GM23338 (cell line): ENCODE measurements at regions not wholly inside any gene's neighbourhood (a gene's known extent, or its start where the extent isn't known, plus 50 kb on each side); places are given as distances from the start of the nearest gene placed in this dataset.

Experiments used
- ATAC-seq: fragments of 200-7000 bp; cut with Tn5 transposase; 3 replicates; pipeline ENCODE4 v1.9.1; 2020
- DNase-seq: peaks from one replicate; pipeline ENCODE4 v3.0.0-alpha.2; 2015; ENCODE audit warnings: low spot score
- H2AFZ ChIP-seq: fragments of 200-600 bp; sonication (generic); 2 replicates; pipeline ENCODE4 v1.8.0; 2016; ENCODE audit warnings: antibody characterized with exemption, mild to moderate bottlenecking, moderate library complexity
- H3F3A ChIP-seq: fragments of 200-600 bp; sonication (generic); replicated peaks from 2 replicates; pipeline ENCODE4 v1.8.0; 2017; ENCODE audit warnings: antibody characterized with exemption, mixed run types, low read depth
- H3K27ac ChIP-seq: fragments of 200-600 bp; sonication (generic); 2 replicates; pipeline ENCODE4 v1.6.1; 2016; ENCODE audit warnings: low read depth
- H3K27me3 ChIP-seq: fragments of 200-600 bp; sonication (generic); 2 replicates; pipeline ENCODE4 v1.8.0; 2016; ENCODE audit warnings: mild to moderate bottlenecking, mixed run types, moderate library complexity; ENCODE audit not compliant: insufficient read depth
- H3K36me3 ChIP-seq: fragments of 200-600 bp; sonication (generic); 2 replicates; pipeline ENCODE4 v1.8.0; 2016; ENCODE audit warnings: mild to moderate bottlenecking; ENCODE audit not compliant: insufficient read depth
- H3K4me1 ChIP-seq: fragments of 200-600 bp; sonication (generic); 2 replicates; pipeline ENCODE4 v1.8.0; 2016; ENCODE audit warnings: mild to moderate bottlenecking, moderate library complexity; ENCODE audit not compliant: insufficient read depth
- H3K4me2 ChIP-seq: fragments of 200-600 bp; sonication (generic); 2 replicates; pipeline ENCODE4 v1.7.1; 2017; ENCODE audit warnings: mixed run types
- H3K4me3 ChIP-seq: fragments of 200-600 bp; sonication (generic); 2 replicates; pipeline ENCODE4 v1.6.1; 2016; ENCODE audit warnings: mixed run types
- H3K79me2 ChIP-seq: fragments of 200-600 bp; sonication (generic); replicated peaks from 2 replicates; pipeline ENCODE4 v1.8.0; 2017; ENCODE audit warnings: mild to moderate bottlenecking; ENCODE audit not compliant: insufficient read depth
- H3K9me2 ChIP-seq: fragments of 200-600 bp; sonication (generic); 2 replicates; pipeline ENCODE4 v1.8.0; 2017; ENCODE audit not compliant: insufficient read depth
- H4K20me1 ChIP-seq: fragments of 200-600 bp; sonication (generic); replicated peaks from 2 replicates; pipeline ENCODE4 v1.8.0; 2017; ENCODE audit warnings: mild to moderate bottlenecking; ENCODE audit not compliant: insufficient read depth
- H3K27ac Mint-ChIP-seq: 2 replicates; pipeline ENCODE4 v1.8.0; 2020; ENCODE audit warnings: inconsistent platforms, mild to moderate bottlenecking, moderate library complexity, mixed read lengths
- H3K27me3 Mint-ChIP-seq: 3 replicates; pipeline ENCODE4 v1.8.0; 2022; ENCODE audit warnings: low read depth, mild to moderate bottlenecking, moderate library complexity, mixed read lengths, inconsistent platforms; ENCODE audit not compliant: insufficient read depth, poor library complexity
- H3K36me3 Mint-ChIP-seq: 3 replicates; pipeline ENCODE4 v1.8.0; 2021; ENCODE audit warnings: low read depth, mild to moderate bottlenecking, inconsistent platforms, moderate library complexity, mixed read lengths
- H3K4me1 Mint-ChIP-seq: 3 replicates; pipeline ENCODE4 v1.8.0; 2020; ENCODE audit warnings: mild to moderate bottlenecking, inconsistent platforms, mixed read lengths
- H3K4me3 Mint-ChIP-seq: 3 replicates; pipeline ENCODE4 v1.8.0; 2021; ENCODE audit warnings: moderate library complexity, mild to moderate bottlenecking, inconsistent platforms, mixed read lengths
- H3K9me3 Mint-ChIP-seq: 3 replicates; pipeline ENCODE4 v1.8.0; 2020; ENCODE audit warnings: moderate library complexity, mild to moderate bottlenecking, inconsistent platforms, mixed read lengths
- EZH2 ChIP-seq: fragments of 200-600 bp; sonication (generic); IDR thresholded peaks from one replicate; pipeline ENCODE4 v1.8.0; 2017; ENCODE audit warnings: antibody characterized with exemption, mild to moderate bottlenecking, low read depth; ENCODE audit not compliant: unreplicated experiment
- EZH2phosphoT487 ChIP-seq: fragments of 200-600 bp; sonication (generic); IDR thresholded peaks from one replicate; pipeline ENCODE4 v1.8.1; 2018; ENCODE audit warnings: antibody characterized with exemption; ENCODE audit not compliant: unreplicated experiment
- JUNB ChIP-seq: IDR thresholded peaks from one replicate; pipeline ENCODE4 v1.6.1; 2016; ENCODE audit warnings: antibody characterized with exemption; ENCODE audit not compliant: unreplicated experiment
- NANOG ChIP-seq: IDR thresholded peaks from 2 replicates; pipeline ENCODE4 v1.6.1; 2016; ENCODE audit warnings: antibody characterized with exemption, borderline replicate concordance
- POLR2AphosphoS5 ChIP-seq: IDR thresholded peaks from 2 replicates; pipeline ENCODE4 v1.6.1; 2016; ENCODE audit warnings: antibody characterized with exemption, low read depth
- STAT1 ChIP-seq: IDR thresholded peaks from one replicate; pipeline ENCODE4 v1.6.1; 2016; ENCODE audit warnings: antibody characterized with exemption; ENCODE audit not compliant: unreplicated experiment
- ZNF114 ChIP-seq: fragments of 250-450 bp; sonication (Bioruptor Pico); IDR thresholded peaks from 2 replicates; pipeline ENCODE4 v1.5.0; 2020; ENCODE audit warnings: mild to moderate bottlenecking, moderate library complexity
- TF ChIP-seq, protein P1 (sequence below): IDR thresholded peaks from 2 replicates; pipeline ENCODE4 v1.6.1; 2016; ENCODE audit warnings: antibody characterized with exemption
- TF ChIP-seq, protein P2 (sequence below): fragments of 250-450 bp; sonication (Bioruptor Pico); IDR thresholded peaks from 2 replicates; pipeline ENCODE4 v1.5.0; 2020; ENCODE audit warnings: mild to moderate bottlenecking, moderate library complexity
- TF ChIP-seq, protein P3 (sequence below): IDR thresholded peaks from one replicate; pipeline ENCODE4 v1.6.1; 2018; ENCODE audit warnings: antibody characterized with exemption; ENCODE audit not compliant: unreplicated experiment

- TF ChIP-seq EZH2phosphoT487, result no peak
These were observed 278.9 kb downstream of the SMOC2 start (continued) for GRCh38 chr6:168719901-168720300.

- ATAC-seq (no peak), DNase-seq (no peak)
- no peaks in the 10 kb centered on the region for H3K27me3 ChIP-seq
- H3K79me2 ChIP-seq, result no peaks in the 10 kb centered on the region
- H3K36me3 ChIP-seq, result 0 out of 2 replicates have a peak, but pooled peaks cover 6% of the 10 kb centered on the region
- no peaks in the 10 kb centered on the region for H3F3A ChIP-seq
- H3K4me1 Mint-ChIP-seq, result no peaks in the 10 kb centered on the region
- no peak overlapping the region for H2AFZ ChIP-seq
- H3K27me3 Mint-ChIP-seq, result peaks cover 7% of the 10 kb centered on the region
- no peaks in the 10 kb centered on the region for H4K20me1 ChIP-seq
- H3K36me3 Mint-ChIP-seq, result peaks cover 36% of the 10 kb centered on the region
- no peak overlapping the region for H3K27ac ChIP-seq
- H3K9me2 ChIP-seq, result peaks cover 9% of the 10 kb centered on the region; the same call in 1 of the 2 replicates
- H3K27ac Mint-ChIP-seq, result no peak overlapping the region
- no peak overlapping the region for H3K4me2 ChIP-seq
- H3K4me1 ChIP-seq, result no peaks in the 10 kb centered on the region
- no peak overlapping the region for H3K4me3 ChIP-seq
- no peak overlapping the region for H3K4me3 Mint-ChIP-seq
- H3K9me3 Mint-ChIP-seq, result peaks cover 55% of the 10 kb centered on the region
- TF ChIP-seq, protein P1, sequence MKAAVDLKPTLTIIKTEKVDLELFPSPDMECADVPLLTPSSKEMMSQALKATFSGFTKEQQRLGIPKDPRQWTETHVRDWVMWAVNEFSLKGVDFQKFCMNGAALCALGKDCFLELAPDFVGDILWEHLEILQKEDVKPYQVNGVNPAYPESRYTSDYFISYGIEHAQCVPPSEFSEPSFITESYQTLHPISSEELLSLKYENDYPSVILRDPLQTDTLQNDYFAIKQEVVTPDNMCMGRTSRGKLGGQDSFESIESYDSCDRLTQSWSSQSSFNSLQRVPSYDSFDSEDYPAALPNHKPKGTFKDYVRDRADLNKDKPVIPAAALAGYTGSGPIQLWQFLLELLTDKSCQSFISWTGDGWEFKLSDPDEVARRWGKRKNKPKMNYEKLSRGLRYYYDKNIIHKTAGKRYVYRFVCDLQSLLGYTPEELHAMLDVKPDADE, result no peak
- no peak for TF ChIP-seq POLR2AphosphoS5
- TF ChIP-seq EZH2, result no peak
- TF ChIP-seq NANOG, result no peak
- TF ChIP-seq JUNB, result no peak
- TF ChIP-seq, protein P2, sequence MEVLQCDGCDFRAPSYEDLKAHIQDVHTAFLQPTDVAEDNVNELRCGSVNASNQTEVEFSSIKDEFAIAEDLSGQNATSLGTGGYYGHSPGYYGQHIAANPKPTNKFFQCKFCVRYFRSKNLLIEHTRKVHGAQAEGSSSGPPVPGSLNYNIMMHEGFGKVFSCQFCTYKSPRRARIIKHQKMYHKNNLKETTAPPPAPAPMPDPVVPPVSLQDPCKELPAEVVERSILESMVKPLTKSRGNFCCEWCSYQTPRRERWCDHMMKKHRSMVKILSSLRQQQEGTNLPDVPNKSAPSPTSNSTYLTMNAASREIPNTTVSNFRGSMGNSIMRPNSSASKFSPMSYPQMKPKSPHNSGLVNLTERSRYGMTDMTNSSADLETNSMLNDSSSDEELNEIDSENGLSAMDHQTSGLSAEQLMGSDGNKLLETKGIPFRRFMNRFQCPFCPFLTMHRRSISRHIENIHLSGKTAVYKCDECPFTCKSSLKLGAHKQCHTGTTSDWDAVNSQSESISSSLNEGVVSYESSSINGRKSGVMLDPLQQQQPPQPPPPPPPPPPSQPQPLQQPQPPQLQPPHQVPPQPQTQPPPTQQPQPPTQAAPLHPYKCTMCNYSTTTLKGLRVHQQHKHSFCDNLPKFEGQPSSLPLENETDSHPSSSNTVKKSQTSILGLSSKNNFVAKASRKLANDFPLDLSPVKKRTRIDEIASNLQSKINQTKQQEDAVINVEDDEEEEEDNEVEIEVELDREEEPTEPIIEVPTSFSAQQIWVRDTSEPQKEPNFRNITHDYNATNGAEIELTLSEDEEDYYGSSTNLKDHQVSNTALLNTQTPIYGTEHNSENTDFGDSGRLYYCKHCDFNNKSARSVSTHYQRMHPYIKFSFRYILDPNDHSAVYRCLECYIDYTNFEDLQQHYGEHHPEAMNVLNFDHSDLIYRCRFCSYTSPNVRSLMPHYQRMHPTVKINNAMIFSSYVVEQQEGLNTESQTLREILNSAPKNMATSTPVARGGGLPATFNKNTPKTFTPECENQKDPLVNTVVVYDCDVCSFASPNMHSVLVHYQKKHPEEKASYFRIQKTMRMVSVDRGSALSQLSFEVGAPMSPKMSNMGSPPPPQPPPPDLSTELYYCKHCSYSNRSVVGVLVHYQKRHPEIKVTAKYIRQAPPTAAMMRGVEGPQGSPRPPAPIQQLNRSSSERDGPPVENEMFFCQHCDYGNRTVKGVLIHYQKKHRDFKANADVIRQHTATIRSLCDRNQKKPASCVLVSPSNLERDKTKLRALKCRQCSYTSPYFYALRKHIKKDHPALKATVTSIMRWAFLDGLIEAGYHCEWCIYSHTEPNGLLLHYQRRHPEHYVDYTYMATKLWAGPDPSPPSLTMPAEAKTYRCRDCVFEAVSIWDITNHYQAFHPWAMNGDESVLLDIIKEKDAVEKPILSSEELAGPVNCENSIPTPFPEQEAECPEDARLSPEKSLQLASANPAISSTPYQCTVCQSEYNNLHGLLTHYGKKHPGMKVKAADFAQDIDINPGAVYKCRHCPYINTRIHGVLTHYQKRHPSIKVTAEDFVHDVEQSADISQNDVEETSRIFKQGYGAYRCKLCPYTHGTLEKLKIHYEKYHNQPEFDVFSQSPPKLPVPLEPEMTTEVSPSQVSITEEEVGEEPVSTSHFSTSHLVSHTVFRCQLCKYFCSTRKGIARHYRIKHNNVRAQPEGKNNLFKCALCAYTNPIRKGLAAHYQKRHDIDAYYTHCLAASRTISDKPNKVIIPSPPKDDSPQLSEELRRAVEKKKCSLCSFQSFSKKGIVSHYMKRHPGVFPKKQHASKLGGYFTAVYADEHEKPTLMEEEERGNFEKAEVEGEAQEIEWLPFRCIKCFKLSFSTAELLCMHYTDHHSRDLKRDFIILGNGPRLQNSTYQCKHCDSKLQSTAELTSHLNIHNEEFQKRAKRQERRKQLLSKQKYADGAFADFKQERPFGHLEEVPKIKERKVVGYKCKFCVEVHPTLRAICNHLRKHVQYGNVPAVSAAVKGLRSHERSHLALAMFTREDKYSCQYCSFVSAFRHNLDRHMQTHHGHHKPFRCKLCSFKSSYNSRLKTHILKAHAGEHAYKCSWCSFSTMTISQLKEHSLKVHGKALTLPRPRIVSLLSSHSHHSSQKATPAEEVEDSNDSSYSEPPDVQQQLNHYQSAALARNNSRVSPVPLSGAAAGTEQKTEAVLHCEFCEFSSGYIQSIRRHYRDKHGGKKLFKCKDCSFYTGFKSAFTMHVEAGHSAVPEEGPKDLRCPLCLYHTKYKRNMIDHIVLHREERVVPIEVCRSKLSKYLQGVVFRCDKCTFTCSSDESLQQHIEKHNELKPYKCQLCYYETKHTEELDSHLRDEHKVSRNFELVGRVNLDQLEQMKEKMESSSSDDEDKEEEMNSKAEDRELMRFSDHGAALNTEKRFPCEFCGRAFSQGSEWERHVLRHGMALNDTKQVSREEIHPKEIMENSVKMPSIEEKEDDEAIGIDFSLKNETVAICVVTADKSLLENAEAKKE (CRISPR knock-in tag), result no peak
- TF ChIP-seq ZNF114 (CRISPR knock-in tag), result no peak
- TF ChIP-seq, protein P3, sequence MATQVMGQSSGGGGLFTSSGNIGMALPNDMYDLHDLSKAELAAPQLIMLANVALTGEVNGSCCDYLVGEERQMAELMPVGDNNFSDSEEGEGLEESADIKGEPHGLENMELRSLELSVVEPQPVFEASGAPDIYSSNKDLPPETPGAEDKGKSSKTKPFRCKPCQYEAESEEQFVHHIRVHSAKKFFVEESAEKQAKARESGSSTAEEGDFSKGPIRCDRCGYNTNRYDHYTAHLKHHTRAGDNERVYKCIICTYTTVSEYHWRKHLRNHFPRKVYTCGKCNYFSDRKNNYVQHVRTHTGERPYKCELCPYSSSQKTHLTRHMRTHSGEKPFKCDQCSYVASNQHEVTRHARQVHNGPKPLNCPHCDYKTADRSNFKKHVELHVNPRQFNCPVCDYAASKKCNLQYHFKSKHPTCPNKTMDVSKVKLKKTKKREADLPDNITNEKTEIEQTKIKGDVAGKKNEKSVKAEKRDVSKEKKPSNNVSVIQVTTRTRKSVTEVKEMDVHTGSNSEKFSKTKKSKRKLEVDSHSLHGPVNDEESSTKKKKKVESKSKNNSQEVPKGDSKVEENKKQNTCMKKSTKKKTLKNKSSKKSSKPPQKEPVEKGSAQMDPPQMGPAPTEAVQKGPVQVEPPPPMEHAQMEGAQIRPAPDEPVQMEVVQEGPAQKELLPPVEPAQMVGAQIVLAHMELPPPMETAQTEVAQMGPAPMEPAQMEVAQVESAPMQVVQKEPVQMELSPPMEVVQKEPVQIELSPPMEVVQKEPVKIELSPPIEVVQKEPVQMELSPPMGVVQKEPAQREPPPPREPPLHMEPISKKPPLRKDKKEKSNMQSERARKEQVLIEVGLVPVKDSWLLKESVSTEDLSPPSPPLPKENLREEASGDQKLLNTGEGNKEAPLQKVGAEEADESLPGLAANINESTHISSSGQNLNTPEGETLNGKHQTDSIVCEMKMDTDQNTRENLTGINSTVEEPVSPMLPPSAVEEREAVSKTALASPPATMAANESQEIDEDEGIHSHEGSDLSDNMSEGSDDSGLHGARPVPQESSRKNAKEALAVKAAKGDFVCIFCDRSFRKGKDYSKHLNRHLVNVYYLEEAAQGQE, result no peak
- TF ChIP-seq STAT1, result no peak
These were observed 278.0 kb downstream of the SMOC2 start for GRCh38 chr6:168718821-168719475.
